BLaER1 treated with 17β-estradiol and CSF1 and Interleukin-3, amounts not matched to agents 10 nM and 100 nM (cell line): ENCODE measurements at regions not wholly inside any gene's neighbourhood (a gene's known extent, or its start where the extent isn't known, plus 50 kb on each side); places are given as distances from the start of the nearest gene placed in this dataset.

Experiments used
- H3K27ac ChIP-seq, 11 experiments: shearing (Covaris generic); formaldehyde crosslinking; 2 replicates each; pipeline ENCODE4 v1.8.1; 2022
- H3K27me3 ChIP-seq, 11 experiments: shearing (Covaris generic); formaldehyde crosslinking; 2 replicates each; pipeline ENCODE4 v1.8.1; 2022
- H3K36me3 ChIP-seq, 11 experiments: shearing (Covaris generic); formaldehyde crosslinking; 2 replicates each; pipeline ENCODE4 v1.8.1; 2022
- H3K4me1 ChIP-seq, 10 experiments: shearing (Covaris generic); formaldehyde crosslinking; 2 replicates each; pipeline ENCODE4 v1.8.1; 2022
- H3K4me2 ChIP-seq, 11 experiments: shearing (Covaris generic); formaldehyde crosslinking; 2 replicates each; pipeline ENCODE4 v1.8.1; 2022
- H3K4me3 ChIP-seq, 10 experiments: shearing (Covaris generic); formaldehyde crosslinking; 2 replicates each; pipeline ENCODE4 v1.8.1; 2022
- H3K9ac ChIP-seq, 11 experiments: shearing (Covaris generic); formaldehyde crosslinking; 2 replicates each; pipeline ENCODE4 v1.8.1; 2022
- H3K9me3 ChIP-seq, 11 experiments: shearing (Covaris generic); formaldehyde crosslinking; replicated peaks in 1 of 11; 2 replicates each; pipeline ENCODE4 v1.8.1; 2022
- H4K20me1 ChIP-seq, 11 experiments: shearing (Covaris generic); formaldehyde crosslinking; 2 replicates each; pipeline ENCODE4 v1.8.1; 2022
- Cebpa-rat ChIP-seq, 11 experiments: shearing (Covaris generic); IDR thresholded peaks; 2 replicates each; pipeline ENCODE4 v1.8.1; 2022

DNA sequence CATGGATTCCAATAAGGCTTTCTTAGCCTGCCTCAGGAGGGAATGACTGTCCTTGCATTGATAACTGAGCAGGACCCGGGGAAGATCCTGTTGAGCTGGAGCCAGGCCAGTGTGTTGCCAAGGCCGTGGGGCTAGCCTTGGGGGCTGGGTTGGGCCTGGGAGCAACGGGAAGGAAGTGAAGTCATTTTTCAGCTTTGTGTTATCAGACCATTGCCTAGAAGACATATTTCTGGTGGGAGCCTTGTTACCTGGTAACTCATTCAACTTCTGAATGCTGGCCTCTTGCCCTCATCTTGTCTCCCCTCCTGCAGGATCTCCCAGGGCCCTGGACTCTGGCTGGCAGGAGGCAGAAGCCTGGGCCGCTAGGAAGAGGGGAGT, 92.7 kb upstream of the MGAT5 start:
- TF ChIP-seq Cebpa-rat (IDR thresholded peaks at IDR 0.05) = no peak
- Histone ChIP-seq H4K20me1 (peaks cover 21 to 100% (median 95%) of the 10 kb centered on the region in 11 experiments; a peak in 21 of 22 replicates), H3K4me3 (no peak overlapping the region), H3K9me3 (peaks cover 0 to 6% (median 0%) of the 10 kb centered on the region in 11 experiments; a peak in 3 of 22 replicates), H3K36me3 (peaks cover 12 to 80% (median 36%) of the 10 kb centered on the region in 11 experiments; a peak in 21 of 22 replicates), H3K4me1 (peaks cover 44 to 80% (median 67%) of the 10 kb centered on the region in 10 experiments), H3K27ac (peak overlapping the region in 4 of 11 experiments; percentile 7 to 21 (median 12); a peak in 4 of 22 replicates), H3K27me3 (no peaks in the 10 kb centered on the region), H3K4me2 (peak overlapping the region; percentile 32 to 68 (median 52)), H3K9ac (no peak overlapping the region)

DNA sequence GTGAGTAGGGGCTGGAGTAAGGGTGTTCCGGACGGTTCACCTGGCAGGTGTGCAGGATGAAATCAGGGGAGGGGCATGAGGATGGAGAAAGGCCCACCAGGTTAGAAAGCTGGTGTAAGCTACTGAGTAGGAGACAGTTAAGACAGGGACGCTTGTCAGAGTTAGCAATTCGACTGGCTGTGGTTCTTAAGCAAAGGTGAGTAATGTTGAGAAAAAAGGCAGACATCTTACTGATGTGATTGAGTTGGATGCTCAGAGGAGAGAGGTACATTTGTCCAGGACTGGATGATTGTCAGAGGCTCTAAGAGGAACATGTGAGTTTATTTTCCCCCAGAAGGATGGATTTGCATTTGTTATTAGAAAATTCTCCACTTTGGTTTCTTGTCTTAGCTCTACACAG, 90.5 kb upstream of the MGAT5 start:
- peaks cover 0 to 77% (median 33%) of the 10 kb centered on the region in 11 experiments; a peak in 16 of 22 replicates for H3K36me3 ChIP-seq
- no peaks in the 10 kb centered on the region for H3K27me3 ChIP-seq
- H3K4me1 ChIP-seq = peaks cover 41 to 79% (median 56%) of the 10 kb centered on the region in 10 experiments
- H3K9ac ChIP-seq = no peak overlapping the region
- peaks cover 14 to 100% (median 97%) of the 10 kb centered on the region in 11 experiments; a peak in 21 of 22 replicates for H4K20me1 ChIP-seq
- no peak overlapping the region for H3K27ac ChIP-seq
- no peaks in the 10 kb centered on the region; a peak in 1 of 22 replicates for H3K9me3 ChIP-seq
- no peak for TF ChIP-seq Cebpa-rat (IDR thresholded peaks at IDR 0.05)
- H3K4me3 ChIP-seq = no peak overlapping the region
- peak overlapping the region in 8 of 11 experiments; percentile 5 to 38 (median 19); a peak in 11 of 22 replicates for H3K4me2 ChIP-seq

DNA sequence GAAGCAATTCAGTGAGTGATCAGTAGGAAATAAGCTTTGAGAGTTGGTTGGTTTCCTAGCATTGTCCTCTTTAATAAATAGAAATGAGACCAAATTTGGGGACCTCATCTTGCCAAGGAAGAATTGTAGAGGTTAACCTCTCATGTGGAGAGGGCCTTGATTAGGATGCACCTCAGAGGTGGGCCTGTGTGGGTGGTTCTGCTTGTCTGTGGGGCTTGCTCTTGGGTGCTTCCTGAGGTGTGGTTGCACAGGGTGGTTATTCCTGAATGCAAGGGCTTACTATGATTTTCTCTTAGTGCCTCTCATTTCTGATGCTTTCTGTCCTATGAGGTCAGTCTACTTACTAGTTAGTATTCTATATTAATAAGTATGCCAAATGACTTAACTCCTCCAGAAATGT, 89.6 kb upstream of the MGAT5 start:
- no peak overlapping the region for H3K4me3 ChIP-seq
- no peak overlapping the region for H3K9ac ChIP-seq
- H3K27me3 ChIP-seq = no peaks in the 10 kb centered on the region
- H3K27ac ChIP-seq = no peak overlapping the region
- peak overlapping the region in 6 of 11 experiments; percentile 5 to 38 (median 28); a peak in 7 of 22 replicates for H3K4me2 ChIP-seq
- no peaks in the 10 kb centered on the region for H3K9me3 ChIP-seq
- H4K20me1 ChIP-seq = peaks cover 12 to 100% (median 97%) of the 10 kb centered on the region in 11 experiments; a peak in 21 of 22 replicates
- peaks cover 34 to 74% (median 50%) of the 10 kb centered on the region in 10 experiments for H3K4me1 ChIP-seq
- peaks cover 0 to 76% (median 31%) of the 10 kb centered on the region in 11 experiments; a peak in 13 of 22 replicates for H3K36me3 ChIP-seq
- no peak for TF ChIP-seq Cebpa-rat (IDR thresholded peaks at IDR 0.05)

DNA sequence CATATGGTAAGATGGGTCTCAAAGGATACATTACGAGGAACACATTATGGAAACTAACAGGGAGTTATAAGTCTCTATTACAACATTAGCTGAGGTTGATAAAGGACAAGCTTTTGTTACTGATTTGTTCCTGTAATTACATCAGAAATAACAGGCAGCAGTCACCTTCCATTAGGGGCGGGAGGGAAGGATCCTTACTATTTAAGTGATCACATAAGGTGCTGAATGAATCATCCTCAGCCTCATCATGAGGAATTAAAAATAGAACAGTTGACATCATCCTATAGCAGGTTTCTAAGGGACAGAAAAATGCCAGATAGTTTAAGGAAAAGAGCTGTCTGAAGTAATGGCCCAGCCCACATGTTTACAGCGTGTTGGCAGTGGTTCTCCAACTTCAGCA, 86.9 kb upstream of the MGAT5 start:
- Histone ChIP-seq H4K20me1 (peaks cover 7 to 100% (median 92%) of the 10 kb centered on the region in 11 experiments; a peak in 20 of 22 replicates), H3K27me3 (no peaks in the 10 kb centered on the region), H3K4me1 (peaks cover 10 to 48% (median 24%) of the 10 kb centered on the region in 10 experiments; a peak in 18 of 20 replicates), H3K9me3 (no peaks in the 10 kb centered on the region), H3K9ac (no peak overlapping the region), H3K36me3 (peaks cover 6 to 84% (median 36%) of the 10 kb centered on the region in 11 experiments; a peak in 20 of 22 replicates), H3K27ac (no peak overlapping the region), H3K4me2 (no peak overlapping the region), H3K4me3 (no peak overlapping the region)
- no peak for TF ChIP-seq Cebpa-rat (IDR thresholded peaks at IDR 0.05)

DNA sequence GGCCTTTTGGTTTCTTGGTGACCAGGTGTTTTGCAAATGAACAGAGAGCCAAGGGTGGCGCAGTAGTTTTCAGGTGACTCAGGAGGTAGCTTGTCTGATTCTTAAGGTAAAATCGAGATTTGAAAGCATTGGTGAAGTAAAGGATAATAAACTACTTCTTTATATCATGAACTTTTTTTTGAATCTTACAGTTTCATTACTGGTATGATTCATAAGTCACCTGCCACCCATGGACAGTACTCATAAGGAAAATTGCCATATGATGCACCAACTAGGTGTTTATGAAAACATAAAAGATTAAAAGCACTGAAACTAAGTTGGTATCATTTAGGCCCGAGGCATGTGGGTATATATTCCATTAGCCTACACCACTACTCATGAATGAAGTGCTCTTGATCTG, 84.1 kb upstream of the MGAT5 start:
- Histone ChIP-seq H3K4me2 (no peak overlapping the region), H3K4me1 (peaks cover 0 to 35% (median 10%) of the 10 kb centered on the region in 10 experiments; a peak in 10 of 20 replicates)

DNA sequence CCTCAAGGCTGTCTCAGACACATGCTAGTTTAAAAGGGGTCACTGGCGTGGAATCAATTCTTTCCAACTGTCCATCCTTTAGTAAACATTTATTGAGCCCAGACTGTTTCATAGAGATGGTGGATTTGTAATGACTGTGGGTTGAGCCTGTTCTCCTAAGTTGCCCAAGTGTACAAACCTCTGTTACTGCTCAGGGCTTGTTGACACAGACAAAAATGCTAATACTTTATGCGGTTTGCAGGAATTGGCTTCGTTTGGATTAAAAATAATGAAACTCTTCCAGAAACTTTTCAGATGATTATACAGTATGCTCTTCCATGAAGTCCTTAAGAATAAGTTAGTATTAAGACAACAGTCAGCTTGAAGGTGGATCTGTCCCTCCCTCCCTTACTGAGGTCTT, 83.6 kb upstream of the MGAT5 start:
- H3K9me3 ChIP-seq = no peaks in the 10 kb centered on the region

More for the DNA sequence above, 84.1 kb upstream of the MGAT5 start:
- Histone ChIP-seq H3K27ac (no peak overlapping the region), H4K20me1 (peaks cover 6 to 100% (median 89%) of the 10 kb centered on the region in 11 experiments; a peak in 20 of 22 replicates), H3K27me3 (no peaks in the 10 kb centered on the region), H3K9me3 (no peaks in the 10 kb centered on the region), H3K4me3 (no peak overlapping the region), H3K36me3 (peaks cover 9 to 83% (median 40%) of the 10 kb centered on the region in 11 experiments; a peak in 20 of 22 replicates), H3K9ac (no peak overlapping the region)
- TF ChIP-seq Cebpa-rat (IDR thresholded peaks at IDR 0.05) = no peak

DNA sequence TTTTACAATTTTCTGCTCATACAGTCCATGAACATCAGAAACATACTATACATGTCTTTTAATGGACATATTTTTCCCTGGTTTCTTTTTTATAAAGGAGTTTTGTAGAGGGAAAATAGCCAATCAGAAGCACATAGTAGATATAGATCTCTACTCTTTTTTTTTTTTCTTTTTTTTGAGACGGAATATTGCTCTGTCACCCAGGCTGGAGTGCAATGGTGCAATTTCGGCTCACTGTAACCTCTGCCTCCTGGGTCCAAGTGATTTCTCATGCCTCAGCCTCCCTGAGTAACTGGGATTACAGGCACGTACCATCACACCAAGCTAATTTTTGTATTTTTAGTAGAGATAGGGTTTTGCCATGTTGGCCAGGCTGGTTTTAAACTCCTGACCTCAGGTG, 83.2 kb upstream of the MGAT5 start:
- Histone ChIP-seq H3K4me1 (peaks cover 0 to 35% (median 15%) of the 10 kb centered on the region in 10 experiments; a peak in 14 of 20 replicates), H3K4me2 (no peak overlapping the region), H3K27ac (no peak overlapping the region), H3K36me3 (peaks cover 10 to 82% (median 34%) of the 10 kb centered on the region in 11 experiments; a peak in 20 of 22 replicates), H3K9me3 (no peaks in the 10 kb centered on the region), H4K20me1 (peaks cover 10 to 100% (median 89%) of the 10 kb centered on the region in 11 experiments; a peak in 20 of 22 replicates), H3K27me3 (no peaks in the 10 kb centered on the region), H3K4me3 (no peak overlapping the region), H3K9ac (no peak overlapping the region)
- no peak for TF ChIP-seq Cebpa-rat (IDR thresholded peaks at IDR 0.05)

More for the DNA sequence above, 83.6 kb upstream of the MGAT5 start:
- Histone ChIP-seq H3K4me2 (no peak overlapping the region), H3K9ac (no peak overlapping the region), H4K20me1 (peaks cover 7 to 100% (median 89%) of the 10 kb centered on the region in 11 experiments; a peak in 20 of 22 replicates), H3K4me1 (peaks cover 0 to 35% (median 12%) of the 10 kb centered on the region in 10 experiments; a peak in 13 of 20 replicates), H3K36me3 (peaks cover 10 to 83% (median 36%) of the 10 kb centered on the region in 11 experiments; a peak in 20 of 22 replicates), H3K4me3 (no peak overlapping the region), H3K27ac (no peak overlapping the region), H3K27me3 (no peaks in the 10 kb centered on the region)
- no peak for TF ChIP-seq Cebpa-rat (IDR thresholded peaks at IDR 0.05)

DNA sequence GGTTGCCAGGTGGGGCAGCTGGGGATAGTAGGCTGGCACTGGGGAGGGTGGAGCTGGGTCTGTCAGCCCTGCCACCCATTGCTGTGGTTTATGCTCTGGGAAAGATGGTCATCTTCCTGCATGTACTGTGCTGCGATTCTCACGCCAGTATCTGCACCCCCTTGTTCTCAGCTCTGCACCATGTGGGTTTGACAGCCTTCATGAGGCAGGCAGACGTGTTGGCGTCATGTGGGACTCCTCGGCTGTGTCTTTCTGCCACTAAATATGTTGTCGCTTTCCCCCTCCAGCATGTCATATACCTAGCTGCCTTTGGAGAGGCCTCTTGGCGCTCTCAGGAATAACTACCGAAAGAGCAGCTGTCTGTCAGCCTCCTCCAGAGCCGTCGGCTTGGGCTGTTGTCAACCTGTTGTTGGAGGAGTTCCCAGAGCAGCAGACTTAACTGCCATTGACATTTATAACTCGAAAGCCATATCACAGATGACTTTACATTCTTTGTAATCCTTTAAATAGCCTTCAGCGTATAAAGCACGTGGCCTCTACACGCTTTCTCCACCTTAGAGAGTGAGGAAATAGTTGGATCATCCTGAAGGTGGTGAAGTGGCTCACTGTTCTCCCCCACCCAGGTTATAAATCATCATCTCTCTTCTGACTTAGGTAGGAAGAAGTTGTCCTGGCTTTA, 80.4 kb upstream of the MGAT5 start:
- Histone ChIP-seq H4K20me1 (peaks cover 20 to 100% (median 90%) of the 10 kb centered on the region in 11 experiments; a peak in 19 of 22 replicates), H3K4me1 (peaks cover 9 to 53% (median 35%) of the 10 kb centered on the region in 10 experiments; a peak in 18 of 20 replicates)

DNA sequence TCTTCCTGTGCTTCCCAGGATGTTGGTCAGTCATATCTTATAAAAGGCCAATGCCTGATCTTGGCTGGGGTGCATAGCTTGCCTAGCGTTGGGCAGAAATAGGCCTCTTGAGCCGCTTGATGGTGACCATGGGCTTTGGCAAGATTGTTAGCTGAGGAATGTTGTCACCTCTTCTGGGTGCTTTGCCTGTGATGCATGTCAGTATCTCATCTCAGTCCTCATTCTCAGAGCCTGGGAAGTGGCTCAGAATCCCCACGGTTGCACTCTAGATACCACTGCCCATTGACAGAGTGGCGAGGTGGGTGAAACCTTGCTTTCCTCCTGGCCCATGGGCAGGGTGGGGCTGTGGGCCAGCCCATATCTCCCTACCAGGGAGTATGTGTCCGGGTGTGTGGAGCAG, 79.2 kb upstream of the MGAT5 start:
- Histone ChIP-seq H3K4me1 (peaks cover 13 to 66% (median 42%) of the 10 kb centered on the region in 10 experiments; a peak in 19 of 20 replicates), H3K9ac (no peak overlapping the region), H3K27ac (no peak overlapping the region), H3K4me2 (peak overlapping the region in 2 of 11 experiments; percentile 2 to 27; a peak in 3 of 22 replicates), H4K20me1 (peaks cover 16 to 100% (median 89%) of the 10 kb centered on the region in 11 experiments; a peak in 19 of 22 replicates), H3K36me3 (peaks cover 17 to 86% (median 45%) of the 10 kb centered on the region in 11 experiments; a peak in 20 of 22 replicates), H3K27me3 (no peaks in the 10 kb centered on the region), H3K4me3 (no peak overlapping the region), H3K9me3 (no peaks in the 10 kb centered on the region)
- no peak for TF ChIP-seq Cebpa-rat (IDR thresholded peaks at IDR 0.05)

More for the DNA sequence above, 80.4 kb upstream of the MGAT5 start:
- no peak overlapping the region for H3K4me3 ChIP-seq
- H3K4me2 ChIP-seq = peak overlapping the region in 2 of 11 experiments; percentile 4 to 12; a peak in 3 of 22 replicates
- no peak overlapping the region for H3K27ac ChIP-seq
- no peaks in the 10 kb centered on the region for H3K27me3 ChIP-seq
- no peak overlapping the region for H3K9ac ChIP-seq
- no peak for TF ChIP-seq Cebpa-rat (IDR thresholded peaks at IDR 0.05)
- peaks cover 8 to 76% (median 44%) of the 10 kb centered on the region in 11 experiments; a peak in 20 of 22 replicates for H3K36me3 ChIP-seq
- no peaks in the 10 kb centered on the region for H3K9me3 ChIP-seq
